H9 (cell line): ENCODE measurements at regions not wholly inside any gene's neighbourhood (a gene's known extent, or its start where the extent isn't known, plus 50 kb on each side); places are given as distances from the start of the nearest gene placed in this dataset.

Experiments
- DNase-seq: peaks from one replicate; pipeline ENCODE4 v3.0.0-alpha.2; 2017
- H2AFZ ChIP-seq: one replicate; pipeline ENCODE4 v1.6.1; 2013; ENCODE audit warnings: mild to moderate bottlenecking, low read length, control low read depth, moderate library complexity
- H2AK5ac ChIP-seq: 2 replicates; pipeline ENCODE4 v1.6.1; 2013; ENCODE audit warnings: low read length, control low read depth, mixed read lengths; ENCODE audit not compliant: insufficient read length
- H2BK120ac ChIP-seq: one replicate; pipeline ENCODE4 v1.6.1; 2013; ENCODE audit warnings: low read depth, mild to moderate bottlenecking, low read length, control low read depth, inconsistent platforms; ENCODE audit not compliant: poor library complexity, severe bottlenecking
- H2BK12ac ChIP-seq: 2 replicates; pipeline ENCODE4 v1.6.1; 2013; ENCODE audit warnings: low read length, control low read depth, mixed read lengths, low read depth; ENCODE audit not compliant: insufficient read length
- H2BK15ac ChIP-seq: 2 replicates; pipeline ENCODE4 v1.6.1; 2013; ENCODE audit warnings: low read depth, low read length, control low read depth
- H2BK20ac ChIP-seq: one replicate; pipeline ENCODE4 v1.6.1; 2013; ENCODE audit warnings: low read depth, mild to moderate bottlenecking, low read length, control low read depth, inconsistent platforms; ENCODE audit not compliant: poor library complexity, severe bottlenecking
- H2BK5ac ChIP-seq: 2 replicates; pipeline ENCODE4 v1.6.1; 2013; ENCODE audit warnings: low read length, control low read depth, mixed read lengths; ENCODE audit not compliant: insufficient read length
- H3K14ac ChIP-seq: 2 replicates; pipeline ENCODE4 v1.6.1; 2013; ENCODE audit warnings: low read length, control low read depth; ENCODE audit not compliant: insufficient read depth
- H3K18ac ChIP-seq: 2 replicates; pipeline ENCODE4 v1.6.1; 2013; ENCODE audit warnings: low read depth, mild to moderate bottlenecking, mixed read lengths, low read length, control low read depth; ENCODE audit not compliant: insufficient read length
- H3K23ac ChIP-seq: 2 replicates; pipeline ENCODE4 v1.6.1; 2013; ENCODE audit warnings: low read length, control low read depth, mixed read lengths, low read depth; ENCODE audit not compliant: insufficient read length
- H3K23me2 ChIP-seq: 2 replicates; pipeline ENCODE4 v1.6.1; 2013; ENCODE audit warnings: low read depth, mild to moderate bottlenecking, mixed read lengths, low read length, control low read depth; ENCODE audit not compliant: insufficient read length, poor library complexity, severe bottlenecking
- H3K27ac ChIP-seq: 2 replicates; pipeline ENCODE4 v1.5.1; 2013; ENCODE audit warnings: low read length, control low read depth, mixed read lengths, low read depth; ENCODE audit not compliant: insufficient read length
- H3K27me3 ChIP-seq: 2 replicates; pipeline ENCODE4 v1.6.1; 2013; ENCODE audit warnings: low read length, control low read depth, inconsistent platforms; ENCODE audit not compliant: insufficient read depth
- H3K4ac ChIP-seq: 2 replicates; pipeline ENCODE4 v1.6.1; 2013; ENCODE audit warnings: low read depth, mild to moderate bottlenecking, control low read depth, inconsistent platforms, low read length, moderate library complexity
- H3K4me1 ChIP-seq: 2 replicates; pipeline ENCODE4 v1.6.1; 2013; ENCODE audit warnings: low read length, control low read depth, inconsistent platforms; ENCODE audit not compliant: insufficient read depth
- H3K4me2 ChIP-seq: 2 replicates; pipeline ENCODE4 v1.6.1; 2013; ENCODE audit warnings: low read length, control low read depth, mixed read lengths; ENCODE audit not compliant: insufficient read length, insufficient read depth
- H3K56ac ChIP-seq: 2 replicates; pipeline ENCODE4 v1.6.1; 2013; ENCODE audit warnings: low read depth, mild to moderate bottlenecking, mixed read lengths, low read length, control low read depth; ENCODE audit not compliant: insufficient read length
- H3K79me1 ChIP-seq: 2 replicates; pipeline ENCODE4 v1.6.1; 2013; ENCODE audit warnings: low read depth, mild to moderate bottlenecking, moderate library complexity, low read length, control low read depth, inconsistent platforms; ENCODE audit not compliant: insufficient read depth, poor library complexity, severe bottlenecking
- H3K79me2 ChIP-seq: 2 replicates; pipeline ENCODE4 v1.6.1; 2013; ENCODE audit warnings: low read length, control low read depth, inconsistent platforms; ENCODE audit not compliant: insufficient read depth
- H3K9ac ChIP-seq: 2 replicates; pipeline ENCODE4 v1.6.1; 2013; ENCODE audit warnings: low read length, control low read depth, mixed read lengths; ENCODE audit not compliant: insufficient read length; ENCODE audit errors: extremely low read depth
- H3K9me3 ChIP-seq: one replicate; pipeline ENCODE4 v1.6.1; 2013; ENCODE audit warnings: low read depth, low read length, inconsistent platforms; ENCODE audit not compliant: control insufficient read depth
- H3T11ph ChIP-seq: one replicate; pipeline ENCODE4 v1.6.1; 2013; ENCODE audit warnings: mild to moderate bottlenecking, low read length, control low read depth, inconsistent platforms
- H4K20me1 ChIP-seq: one replicate; pipeline ENCODE4 v1.6.1; 2013; ENCODE audit not compliant: control insufficient read depth, insufficient read length, insufficient read depth
- H4K5ac ChIP-seq: 2 replicates; pipeline ENCODE4 v1.6.1; 2013; ENCODE audit warnings: low read depth, mild to moderate bottlenecking, mixed read lengths, low read length, control low read depth; ENCODE audit not compliant: insufficient read length
- H4K8ac ChIP-seq: replicated peaks from 2 replicates; pipeline ENCODE4 v1.6.1; 2013; ENCODE audit warnings: low read length, control low read depth, mixed read lengths, low read depth; ENCODE audit not compliant: insufficient read length
- H4K91ac ChIP-seq: 2 replicates; pipeline ENCODE4 v1.6.1; 2013; ENCODE audit warnings: low read depth, mild to moderate bottlenecking, moderate library complexity, mixed read lengths, low read length, control low read depth; ENCODE audit not compliant: insufficient read length
- H3K27ac Mint-ChIP-seq, 3 experiments: 2 replicates in 2 of 3; 3 replicates in 1 of 3; pipeline ENCODE4 v1.8.0; 2020 to 2021; ENCODE audit warnings: mixed read lengths in 3 of 3, mild to moderate bottlenecking in 1 of 3, moderate library complexity in 1 of 3
- H3K27me3 Mint-ChIP-seq: 2 replicates; pipeline ENCODE4 v1.8.0; 2021; ENCODE audit warnings: low read depth, mild to moderate bottlenecking, moderate library complexity, mixed read lengths
- H3K36me3 Mint-ChIP-seq, 3 experiments: 2 replicates in 2 of 3; 3 replicates in 1 of 3; pipeline ENCODE4 v1.8.0; 2020 to 2021; ENCODE audit warnings: low read depth in 3 of 3, mixed read lengths in 3 of 3; ENCODE audit not compliant: insufficient read depth in 1 of 3
- H3K4me1 Mint-ChIP-seq, 2 experiments: 2 replicates each; pipeline ENCODE4 v1.8.0; 2020; ENCODE audit warnings: mixed read lengths in 2 of 2
- H3K4me3 Mint-ChIP-seq, 2 experiments: 2 replicates in 1 of 2; 3 replicates in 1 of 2; pipeline ENCODE4 v1.8.0; 2020 to 2021; ENCODE audit warnings: mild to moderate bottlenecking in 2 of 2, mixed read lengths in 2 of 2, moderate library complexity in 1 of 2
- H3K9me3 Mint-ChIP-seq, 2 experiments: 2 replicates in 1 of 2; 3 replicates in 1 of 2; pipeline ENCODE4 v1.8.0; 2020; ENCODE audit warnings: mild to moderate bottlenecking in 2 of 2, mixed read lengths in 2 of 2, moderate library complexity in 1 of 2
- TF ChIP-seq, protein P1 (sequence below): fragments of 200-600 bp; sonication (generic); conservative IDR thresholded peaks from 3 replicates; pipeline ENCODE4 v1.8.0; 2021; ENCODE audit warnings: antibody characterized with exemption, mild to moderate bottlenecking

DNA sequence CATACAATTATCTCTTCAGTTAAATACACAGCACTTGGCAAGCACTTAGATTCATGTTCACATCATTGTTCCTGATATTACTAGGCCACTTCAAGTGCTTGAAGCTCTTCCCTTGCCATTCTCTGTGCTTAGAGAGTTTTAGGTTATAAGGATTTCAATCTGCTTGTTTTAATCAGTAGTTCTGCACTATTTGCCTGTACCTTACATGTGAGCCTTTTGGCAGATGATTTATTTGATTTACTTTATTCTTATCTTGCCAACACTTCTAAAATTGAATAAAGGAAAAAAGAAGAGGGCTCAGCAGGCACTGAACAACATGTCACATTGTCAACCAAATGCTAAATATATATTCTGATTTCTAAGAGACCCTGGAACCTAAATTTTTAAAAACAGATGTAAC, 363.8 kb upstream of the USP15 start:
- no peak overlapping the region for H4K5ac ChIP-seq
- H2BK15ac ChIP-seq = no peak overlapping the region
- H3K27ac Mint-ChIP-seq = no peak overlapping the region
- no peak for DNase-seq
- H3K79me1 ChIP-seq = no peaks in the 10 kb centered on the region
- no peaks in the 10 kb centered on the region for H3K4me1 Mint-ChIP-seq
- no peak overlapping the region for H2BK120ac ChIP-seq
- no peak overlapping the region for H3K4ac ChIP-seq
- H2AK5ac ChIP-seq = no peak overlapping the region
- TF ChIP-seq, protein P1, sequence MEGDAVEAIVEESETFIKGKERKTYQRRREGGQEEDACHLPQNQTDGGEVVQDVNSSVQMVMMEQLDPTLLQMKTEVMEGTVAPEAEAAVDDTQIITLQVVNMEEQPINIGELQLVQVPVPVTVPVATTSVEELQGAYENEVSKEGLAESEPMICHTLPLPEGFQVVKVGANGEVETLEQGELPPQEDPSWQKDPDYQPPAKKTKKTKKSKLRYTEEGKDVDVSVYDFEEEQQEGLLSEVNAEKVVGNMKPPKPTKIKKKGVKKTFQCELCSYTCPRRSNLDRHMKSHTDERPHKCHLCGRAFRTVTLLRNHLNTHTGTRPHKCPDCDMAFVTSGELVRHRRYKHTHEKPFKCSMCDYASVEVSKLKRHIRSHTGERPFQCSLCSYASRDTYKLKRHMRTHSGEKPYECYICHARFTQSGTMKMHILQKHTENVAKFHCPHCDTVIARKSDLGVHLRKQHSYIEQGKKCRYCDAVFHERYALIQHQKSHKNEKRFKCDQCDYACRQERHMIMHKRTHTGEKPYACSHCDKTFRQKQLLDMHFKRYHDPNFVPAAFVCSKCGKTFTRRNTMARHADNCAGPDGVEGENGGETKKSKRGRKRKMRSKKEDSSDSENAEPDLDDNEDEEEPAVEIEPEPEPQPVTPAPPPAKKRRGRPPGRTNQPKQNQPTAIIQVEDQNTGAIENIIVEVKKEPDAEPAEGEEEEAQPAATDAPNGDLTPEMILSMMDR = no peak
- no peak overlapping the region for H3K18ac ChIP-seq
- no peak overlapping the region for H3K23ac ChIP-seq
- H3T11ph ChIP-seq = no peak overlapping the region
- peaks cover 22 to 30% of the 10 kb centered on the region in 2 experiments for H3K9me3 Mint-ChIP-seq
- no peaks in the 10 kb centered on the region for H3K27me3 Mint-ChIP-seq
- H2BK5ac ChIP-seq = no peak overlapping the region
- no peak overlapping the region for H3K27ac ChIP-seq
- peaks cover 15 to 21% (median 16%) of the 10 kb centered on the region in 3 experiments for H3K36me3 Mint-ChIP-seq
- H3K79me2 ChIP-seq = no peaks in the 10 kb centered on the region
- no peaks in the 10 kb centered on the region for H3K4me1 ChIP-seq
- no peaks in the 10 kb centered on the region for H3K23me2 ChIP-seq
- H3K56ac ChIP-seq = no peak overlapping the region
- H4K8ac ChIP-seq = no peak overlapping the region
- no peak overlapping the region for H3K4me2 ChIP-seq
- no peak overlapping the region for H4K91ac ChIP-seq
- H3K14ac ChIP-seq = no peak overlapping the region
- H2BK20ac ChIP-seq = no peak overlapping the region
- no peak overlapping the region for H2AFZ ChIP-seq
- H3K9me3 ChIP-seq = no peaks in the 10 kb centered on the region
- H3K9ac ChIP-seq = no peak overlapping the region
- no peak overlapping the region for H3K4me3 Mint-ChIP-seq
- no peaks in the 10 kb centered on the region for H4K20me1 ChIP-seq
- H3K27me3 ChIP-seq = no peaks in the 10 kb centered on the region
- no peak overlapping the region for H2BK12ac ChIP-seq
